MM.1S (cell line): ENCODE measurements at regions not wholly inside any gene's neighbourhood (a gene's known extent, or its start where the extent isn't known, plus 50 kb on each side); places are given as distances from the start of the nearest gene placed in this dataset.
"Not testable (repeated sequence)": the region's sequence is repeated elsewhere in the genome, so short reads cannot be mapped to it uniquely, and the experiment has no call there.

Source experiments
- EZH2 ChIP-seq: fragments of 300-600 bp; sonication (generic); optimal IDR thresholded peaks from 2 replicates; pipeline ENCODE3; 2017; ENCODE audit warnings: low read depth, mild to moderate bottlenecking, antibody characterized with exemption, low read length, mixed read lengths
- EZH2phosphoT487 ChIP-seq: fragments of 300-600 bp; sonication (generic); IDR thresholded peaks from 2 replicates; pipeline ENCODE4 v1.6.1; 2018; ENCODE audit warnings: antibody characterized with exemption, low read length
- TF ChIP-seq, protein P1 (sequence below): fragments of 300-600 bp; sonication (generic); IDR thresholded peaks from 2 replicates; pipeline ENCODE4 v1.5.1; 2016; ENCODE audit warnings: antibody characterized with exemption, low read length, mixed read lengths

DNA sequence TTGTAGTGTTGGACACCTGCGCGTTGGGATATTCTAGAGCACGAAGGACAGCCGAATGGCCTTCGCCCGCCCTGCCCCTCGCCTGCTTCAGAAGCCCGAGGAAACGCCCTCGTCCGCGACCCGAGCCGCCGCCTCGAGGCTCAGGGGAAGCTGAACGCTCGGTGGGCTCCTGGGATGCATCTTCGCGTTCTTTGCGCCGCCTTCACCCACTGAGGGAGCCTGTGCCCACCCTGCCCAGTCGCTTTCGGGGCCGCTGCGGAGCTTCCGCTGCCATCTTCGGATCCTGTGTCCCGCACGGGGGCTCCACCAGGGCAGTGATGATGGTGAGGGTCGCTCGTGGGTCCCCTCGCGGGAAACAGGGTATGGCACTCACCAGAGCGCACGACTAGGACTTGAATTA lies 61.8 kb upstream of the NBPF20 start:
- TF ChIP-seq, protein P1, sequence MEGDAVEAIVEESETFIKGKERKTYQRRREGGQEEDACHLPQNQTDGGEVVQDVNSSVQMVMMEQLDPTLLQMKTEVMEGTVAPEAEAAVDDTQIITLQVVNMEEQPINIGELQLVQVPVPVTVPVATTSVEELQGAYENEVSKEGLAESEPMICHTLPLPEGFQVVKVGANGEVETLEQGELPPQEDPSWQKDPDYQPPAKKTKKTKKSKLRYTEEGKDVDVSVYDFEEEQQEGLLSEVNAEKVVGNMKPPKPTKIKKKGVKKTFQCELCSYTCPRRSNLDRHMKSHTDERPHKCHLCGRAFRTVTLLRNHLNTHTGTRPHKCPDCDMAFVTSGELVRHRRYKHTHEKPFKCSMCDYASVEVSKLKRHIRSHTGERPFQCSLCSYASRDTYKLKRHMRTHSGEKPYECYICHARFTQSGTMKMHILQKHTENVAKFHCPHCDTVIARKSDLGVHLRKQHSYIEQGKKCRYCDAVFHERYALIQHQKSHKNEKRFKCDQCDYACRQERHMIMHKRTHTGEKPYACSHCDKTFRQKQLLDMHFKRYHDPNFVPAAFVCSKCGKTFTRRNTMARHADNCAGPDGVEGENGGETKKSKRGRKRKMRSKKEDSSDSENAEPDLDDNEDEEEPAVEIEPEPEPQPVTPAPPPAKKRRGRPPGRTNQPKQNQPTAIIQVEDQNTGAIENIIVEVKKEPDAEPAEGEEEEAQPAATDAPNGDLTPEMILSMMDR = not testable (repeated sequence)
- TF ChIP-seq EZH2, EZH2phosphoT487: not testable (repeated sequence)
